KG1 (cell line): ENCODE measurements at regions not wholly inside any gene's neighbourhood (a gene's known extent, or its start where the extent isn't known, plus 50 kb on each side); places are given as distances from the start of the nearest gene placed in this dataset.

Experiments
- DNase-seq: peaks from one replicate; lab custom pipeline; 2025; lab: John Stamatoyannopoulos, UW

DNA sequence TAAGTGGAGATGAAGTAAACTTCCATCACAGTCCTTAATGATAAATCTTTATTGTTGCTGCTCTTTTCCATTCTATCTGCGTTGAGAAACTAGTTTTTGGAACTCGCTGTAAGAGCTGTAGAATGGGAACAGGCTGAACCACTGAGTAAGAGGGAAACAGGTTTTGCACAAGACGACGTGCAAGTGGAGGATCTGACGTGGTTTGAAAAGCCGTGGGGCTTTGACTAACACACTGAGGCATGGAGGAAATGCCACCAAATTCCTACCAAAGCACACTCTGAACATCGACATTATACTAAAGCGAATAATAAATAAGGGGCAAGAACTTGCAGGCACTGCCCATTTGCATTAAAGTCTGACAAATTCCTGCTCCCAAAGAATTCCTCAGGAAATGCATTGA is 160.6 kb downstream of the KLF6 start:
- DNase-seq = no peak

DNA sequence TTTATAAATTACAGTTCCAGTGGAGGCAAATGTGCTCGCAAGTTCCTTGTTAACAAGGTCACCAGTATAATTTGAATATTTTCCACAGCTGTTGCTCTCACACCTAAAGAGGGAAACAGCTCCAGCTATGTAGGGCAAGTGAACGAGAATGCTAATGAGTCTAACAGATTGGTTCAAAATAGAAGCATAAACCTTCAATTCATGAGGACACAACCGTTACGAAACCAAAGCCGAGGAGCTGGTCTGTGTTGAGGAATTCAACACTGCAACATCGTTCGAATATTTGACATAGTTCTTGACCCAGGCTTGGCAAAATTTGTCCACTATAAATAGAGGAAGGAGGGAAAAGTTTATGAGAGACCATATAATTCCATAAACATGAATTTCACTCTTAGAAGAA is 161.3 kb downstream of the KLF6 start:
- DNase-seq = no peak

- DNase-seq = peak; percentile 4
Measured at GRCh38 chr10:3622845-3623621, 162.0 kb downstream of the KLF6 start.

DNA sequence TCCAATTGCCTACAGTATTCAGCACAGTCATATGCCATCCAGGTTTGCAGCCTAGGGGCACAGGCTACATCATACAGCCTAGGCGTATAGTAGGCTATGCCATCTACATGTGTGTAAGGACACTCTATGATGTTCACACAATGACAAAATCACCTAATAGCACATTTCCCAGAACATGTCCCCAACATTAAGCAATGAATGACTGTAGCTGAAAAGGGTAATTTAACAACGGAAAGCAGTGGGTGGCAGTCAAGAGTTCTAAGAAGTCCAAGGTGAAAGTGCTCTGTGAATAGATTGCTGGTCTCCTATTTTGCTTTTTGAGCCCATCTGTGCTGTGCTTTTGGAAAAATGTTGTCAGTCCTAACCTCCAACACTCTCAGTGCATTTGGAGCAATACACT is 162.6 kb downstream of the KLF6 start:
- DNase-seq = no peak

GRCh38 chr10:3620818-3621217 is 164.2 kb downstream of the KLF6 start:
- no peak for DNase-seq

DNA sequence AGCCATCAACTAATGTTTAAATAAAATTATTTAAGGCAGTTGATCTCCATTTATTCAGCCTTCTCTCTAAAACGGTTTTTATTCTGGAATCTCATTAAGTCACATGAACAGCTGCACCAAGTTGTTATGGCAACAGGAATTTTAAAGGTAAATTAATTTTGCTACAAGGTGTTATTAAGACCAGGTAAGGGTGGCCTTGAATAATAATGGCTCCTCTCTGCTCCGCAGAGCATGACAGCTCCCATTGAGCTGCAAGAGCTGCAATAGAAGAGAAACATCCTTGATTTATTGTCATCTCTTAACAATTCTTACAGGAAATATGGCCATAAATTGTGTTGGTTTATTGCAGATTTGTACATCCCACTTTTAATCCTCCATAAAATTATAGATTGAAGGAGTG is 165.8 kb downstream of the KLF6 start:
- DNase-seq = no peak

DNA sequence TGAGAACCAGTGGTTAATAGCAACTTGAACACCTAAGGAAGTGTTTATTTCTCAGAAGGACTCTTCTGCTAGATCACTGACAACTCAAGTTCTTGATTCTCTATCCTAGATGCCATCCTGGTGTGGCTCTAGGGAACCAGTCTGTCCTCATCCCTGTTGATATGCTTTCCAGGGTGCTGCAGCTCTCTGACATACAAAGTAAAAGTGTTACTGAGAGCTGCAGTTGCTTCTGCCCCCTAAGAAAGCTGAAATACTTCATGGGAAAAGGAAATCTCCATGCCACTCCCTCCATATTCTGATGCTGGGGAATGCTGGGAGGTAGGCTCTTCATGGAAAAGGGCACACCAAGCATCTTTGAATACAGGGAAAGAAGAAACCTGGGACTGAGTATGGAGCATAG is 168.1 kb downstream of the KLF6 start:
- no peak for DNase-seq

GRCh38 chr10:3613318-3613717 is 171.7 kb downstream of the KLF6 start:
- no peak for DNase-seq

DNA sequence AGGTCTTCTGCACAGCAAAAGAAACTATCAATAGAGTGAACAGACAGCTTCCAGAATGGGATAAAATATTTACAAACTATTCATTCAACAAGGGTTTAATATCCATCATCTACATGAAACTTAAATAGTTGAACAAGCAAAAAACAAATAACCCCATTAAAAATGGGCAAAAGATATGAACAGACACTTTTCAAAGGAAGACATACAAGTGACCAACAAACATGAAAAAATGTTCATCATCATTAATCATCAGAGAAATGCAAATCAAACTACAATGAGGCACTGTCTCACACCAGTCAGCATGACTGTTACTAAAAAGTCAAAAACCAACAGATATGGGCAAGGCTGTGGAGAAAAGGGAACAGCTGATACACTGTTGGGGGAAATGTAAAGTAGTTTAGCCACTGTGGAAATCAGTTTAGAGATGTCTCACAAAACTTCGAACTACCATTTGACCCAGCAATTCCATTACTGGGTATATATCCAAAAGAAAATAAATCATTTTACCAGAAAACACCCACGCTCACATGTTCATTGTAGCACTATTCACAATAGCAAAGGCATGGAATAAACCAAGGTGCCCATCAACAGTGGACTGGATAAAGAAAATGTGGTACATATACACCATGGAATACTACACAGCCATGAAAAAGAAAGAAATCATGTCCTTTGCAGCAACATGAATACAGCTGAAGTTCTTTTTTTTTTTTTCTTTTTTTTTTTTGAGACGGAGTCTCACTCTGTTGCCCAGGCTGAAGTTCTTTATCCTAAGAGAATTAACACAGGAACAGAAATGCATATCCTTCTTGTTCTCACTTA is 172.6 kb downstream of the KLF6 start:
- no peak for DNase-seq

DNA sequence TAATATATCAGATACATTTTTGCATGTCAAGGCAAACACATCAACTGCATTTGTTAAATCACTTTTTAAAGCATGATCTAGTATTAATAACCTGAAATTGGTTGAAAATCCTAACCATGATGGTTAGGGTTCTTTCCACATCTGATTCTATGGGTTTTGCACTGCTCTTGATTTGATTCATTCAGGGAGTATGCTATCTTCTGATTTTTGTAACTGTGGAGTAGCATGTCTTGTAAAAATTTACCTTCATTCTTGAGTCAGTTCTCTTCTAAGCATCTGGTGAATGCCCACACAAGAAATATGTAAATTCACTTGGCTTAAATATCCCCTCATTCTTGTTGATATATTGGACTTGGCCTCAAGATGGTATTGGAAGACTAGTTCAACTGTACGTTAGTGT is 178.7 kb downstream of the KLF6 start:
- DNase-seq = no peak

GRCh38 chr10:3605882-3606281 is 179.1 kb downstream of the KLF6 start:
- DNase-seq = no peak

- no peak for DNase-seq
Measured at GRCh38 chr10:3595736-3596135, 189.3 kb downstream of the KLF6 start.

DNA sequence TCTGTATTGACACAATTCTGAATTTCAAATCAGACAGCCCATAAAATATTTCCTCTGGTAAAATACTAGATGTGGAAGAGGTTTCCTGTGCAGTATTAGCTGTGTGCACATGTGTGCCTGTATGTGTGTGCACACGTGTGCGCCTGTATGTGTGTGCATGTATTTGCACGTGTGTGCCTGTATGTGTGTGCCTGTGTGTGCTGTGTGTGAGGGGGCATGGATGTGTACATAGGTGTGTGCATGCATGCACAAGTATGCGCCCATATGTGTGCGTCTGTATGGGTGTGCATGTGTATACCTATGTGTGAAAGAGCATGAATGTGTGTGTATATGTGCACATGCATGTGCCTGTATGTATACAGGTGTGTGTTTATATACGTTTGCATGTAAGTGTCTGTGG is 191.4 kb downstream of the KLF6 start:
- no peak for DNase-seq

- no peak for DNase-seq
Measured at GRCh38 chr10:3592424-3592823, 192.6 kb downstream of the KLF6 start.

GRCh38 chr10:3588816-3589215 is 196.2 kb downstream of the KLF6 start:
- no peak for DNase-seq

DNA sequence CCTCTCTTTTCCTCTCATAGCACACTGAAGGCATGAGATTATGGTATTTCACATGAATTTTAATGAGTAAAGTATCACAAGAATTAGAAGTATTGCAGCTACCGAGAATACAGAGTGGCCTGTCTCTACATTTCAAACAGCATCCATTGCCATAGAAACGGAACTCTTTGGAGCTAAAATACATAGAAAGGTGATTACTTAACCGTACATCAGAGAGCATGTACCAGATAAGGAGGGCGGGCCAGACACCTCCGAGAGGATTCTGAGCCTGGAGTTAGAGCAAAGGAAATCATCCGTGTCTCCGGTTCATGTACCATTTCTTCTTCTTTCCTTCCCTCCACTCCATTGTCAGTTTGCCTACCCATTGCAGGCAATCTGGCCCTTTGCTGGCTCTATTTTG is 196.7 kb downstream of the KLF6 start:
- DNase-seq = no peak

GRCh38 chr10:3584926-3585784 is 199.9 kb downstream of the KLF6 start:
- DNase-seq = no peak

DNA sequence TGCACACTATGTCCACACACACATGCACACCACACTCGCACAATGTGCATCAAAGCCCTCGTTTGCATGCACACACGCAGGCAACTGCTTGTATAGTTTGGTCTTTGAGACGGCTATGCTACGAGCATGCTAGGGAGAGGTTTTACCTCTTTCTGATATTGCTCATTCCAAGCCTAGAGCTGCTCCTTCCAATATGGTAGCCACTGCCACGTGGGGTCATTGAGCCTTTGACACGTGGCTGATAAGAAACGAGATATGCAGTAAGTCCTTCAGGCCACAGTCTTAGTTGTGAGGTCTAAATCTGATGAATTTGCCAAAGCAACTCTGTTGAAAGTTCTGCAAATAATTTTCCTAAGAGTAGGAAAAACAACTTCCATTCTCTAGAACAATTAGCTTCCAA is 204.4 kb downstream of the KLF6 start:
- DNase-seq = no peak

DNA sequence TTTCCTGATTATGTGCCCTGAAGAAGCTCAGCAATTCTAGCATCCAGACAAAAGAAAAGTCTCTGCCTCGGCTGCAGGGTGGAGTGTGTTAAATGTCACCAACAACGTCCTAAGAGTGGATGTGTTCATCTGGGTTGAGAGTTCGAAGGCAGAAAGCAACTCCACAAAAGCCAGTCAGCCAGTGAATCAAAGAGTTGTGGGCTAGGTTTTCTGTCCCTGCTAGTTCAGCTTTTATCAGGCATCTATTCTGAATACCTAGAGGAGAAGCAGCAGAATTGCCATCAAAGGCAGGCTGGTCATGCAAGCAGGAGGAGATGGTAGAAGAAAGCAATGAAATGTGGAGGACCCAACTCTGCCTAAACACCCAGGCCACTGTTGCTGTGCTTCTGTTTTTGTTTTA is 205.2 kb downstream of the KLF6 start:
- DNase-seq = no peak

DNA sequence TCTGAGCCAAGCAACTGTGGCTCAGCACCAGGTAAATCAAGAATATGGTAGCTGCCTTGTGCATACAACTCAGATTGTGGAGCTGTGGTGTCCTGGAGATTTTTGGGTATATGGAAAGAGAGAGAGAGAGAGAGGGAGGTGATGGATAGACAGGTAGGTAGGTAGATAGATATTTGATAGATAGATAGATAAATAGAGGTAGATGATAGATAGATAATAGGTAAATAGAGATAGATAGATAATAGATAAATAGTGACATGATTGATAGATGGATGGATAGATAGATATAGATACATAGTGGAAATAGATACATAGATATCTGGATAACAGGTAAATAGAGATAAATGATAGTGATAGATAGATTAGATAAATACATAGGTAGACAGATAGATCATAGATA is 206.3 kb downstream of the KLF6 start:
- no peak for DNase-seq

DNA sequence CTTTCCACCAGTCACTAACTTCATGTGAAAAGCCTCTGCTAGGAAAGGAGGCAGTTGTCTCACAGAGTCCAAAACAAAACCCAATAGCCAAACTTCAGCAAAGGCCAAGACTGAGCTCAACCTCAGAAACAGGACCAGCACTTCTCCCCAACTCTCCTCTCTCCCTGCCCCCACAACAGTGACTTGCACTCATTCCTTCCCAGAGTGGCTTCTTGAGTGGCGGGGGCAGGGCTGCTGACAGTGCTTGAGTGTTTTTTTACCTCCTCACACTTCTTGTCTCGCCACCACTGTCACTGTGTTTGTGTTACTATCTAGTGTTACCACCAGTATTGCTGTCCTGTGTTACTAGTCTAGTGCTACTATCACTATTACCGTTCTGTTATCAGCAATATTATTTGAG is 206.8 kb downstream of the KLF6 start:
- DNase-seq = no peak

- no peak for DNase-seq
Measured at GRCh38 chr10:3574451-3574850, 210.6 kb downstream of the KLF6 start.

GRCh38 chr10:3573498-3573897 is 211.5 kb downstream of the KLF6 start:
- no peak for DNase-seq
